Neural cell (in vitro differentiated cells): ENCODE measurements at regions not wholly inside any gene's neighbourhood (a gene's known extent, or its start where the extent isn't known, plus 50 kb on each side); places are given as distances from the start of the nearest gene placed in this dataset.

Experiments
- H2AFZ ChIP-seq: fragments of 200-600, 300-800 bp; sonication (generic), shearing (Covaris generic); 2 replicates; pipeline ENCODE4 v1.6.0; 2014; ENCODE audit warnings: low read depth, mild to moderate bottlenecking, antibody characterized with exemption, low read length, moderate library complexity
- H3F3A ChIP-seq: fragments of 200-600 bp; shearing (Covaris generic); 2 replicates; pipeline ENCODE4 v1.6.1; 2016; ENCODE audit warnings: mild to moderate bottlenecking, moderate library complexity, mixed read lengths, antibody characterized with exemption, low read length; ENCODE audit not compliant: insufficient read depth, poor library complexity, severe bottlenecking
- H3K27ac ChIP-seq: fragments of 200-600, 300-800 bp; sonication (generic), shearing (Covaris generic); 2 replicates; pipeline ENCODE4 v1.5.1; 2014; ENCODE audit warnings: mild to moderate bottlenecking, low read length, moderate library complexity
- H3K27me3 ChIP-seq: fragments of 300-800, 200-600 bp; sonication (generic), shearing (Covaris generic); 2 replicates; pipeline ENCODE4 v1.6.0; 2014; ENCODE audit warnings: mild to moderate bottlenecking, low read depth, low read length, moderate library complexity; ENCODE audit not compliant: insufficient read depth
- H3K36me3 ChIP-seq: fragments of 300-800, 200-600 bp; sonication (generic), shearing (Covaris generic); 2 replicates; pipeline ENCODE4 v1.5.1; 2014; ENCODE audit warnings: mild to moderate bottlenecking, antibody characterized with exemption, low read length, moderate library complexity; ENCODE audit not compliant: insufficient read depth
- H3K4me2 ChIP-seq: fragments of 300-800, 200-600 bp; sonication (generic), shearing (Covaris generic); 2 replicates; pipeline ENCODE4 v1.6.0; 2014; ENCODE audit warnings: mild to moderate bottlenecking, low read length
- H3K4me3 ChIP-seq: fragments of 300-800, 200-600 bp; sonication (generic), shearing (Covaris generic); 2 replicates; pipeline ENCODE4 v1.5.1; 2014; ENCODE audit warnings: mild to moderate bottlenecking, low read length, moderate library complexity
- H3K79me2 ChIP-seq: fragments of 200-600 bp; shearing (Covaris generic); replicated peaks from 2 replicates; pipeline ENCODE4 v1.6.0; 2014; ENCODE audit warnings: mild to moderate bottlenecking, low read length, moderate library complexity; ENCODE audit not compliant: insufficient read depth
- H3K9ac ChIP-seq: fragments of 300-800, 200-600 bp; sonication (generic), shearing (Covaris generic); 2 replicates; pipeline ENCODE4 v1.6.1; 2016; ENCODE audit warnings: mild to moderate bottlenecking, low read length, mixed read lengths
- H3K9me2 ChIP-seq: fragments of 200-600 bp; shearing (Covaris generic); 2 replicates; pipeline ENCODE4 v1.6.1; 2016; ENCODE audit warnings: mild to moderate bottlenecking, low read length, mixed read lengths; ENCODE audit not compliant: insufficient read depth
- H3K9me3 ChIP-seq: fragments of 200-600, 300-800 bp; sonication (generic), shearing (Covaris generic); 2 replicates; pipeline ENCODE4 v1.6.1; 2016; ENCODE audit warnings: mild to moderate bottlenecking, mixed run types, low read length, moderate library complexity, mixed read lengths
- H4K20me1 ChIP-seq: fragments of 200-600 bp; shearing (Covaris generic); 2 replicates; pipeline ENCODE4 v1.6.1; 2016; ENCODE audit warnings: mild to moderate bottlenecking, mixed run types; ENCODE audit not compliant: insufficient read depth
- CTCF ChIP-seq: fragments of 450-650 bp; IDR thresholded peaks from 2 replicates; pipeline ENCODE4 v1.5.1; 2014; ENCODE audit warnings: antibody characterized with exemption, mild to moderate bottlenecking, moderate library complexity; ENCODE audit not compliant: poor library complexity, severe bottlenecking
- EP300 ChIP-seq: fragments of 450-650 bp; conservative IDR thresholded peaks from 2 replicates; pipeline ENCODE4 v1.6.1; 2014; ENCODE audit warnings: antibody characterized with exemption, mild to moderate bottlenecking, moderate library complexity; ENCODE audit not compliant: poor library complexity, severe bottlenecking
- EZH2 ChIP-seq: fragments of 200-600, 300-800 bp; shearing (Covaris generic), sonication (generic); IDR thresholded peaks from 2 replicates; pipeline ENCODE4 v1.6.1; 2014; ENCODE audit warnings: antibody characterized with exemption, low read length, borderline replicate concordance, mild to moderate bottlenecking; ENCODE audit not compliant: insufficient read depth, poor library complexity, severe bottlenecking
- MXI1 ChIP-seq: fragments of 450-650 bp; conservative IDR thresholded peaks from 2 replicates; pipeline ENCODE4 v1.6.1; 2014; ENCODE audit warnings: antibody characterized with exemption, mild to moderate bottlenecking; ENCODE audit not compliant: poor library complexity, severe bottlenecking
- POLR2AphosphoS5 ChIP-seq: IDR thresholded peaks from 2 replicates; pipeline ENCODE4 v1.6.1; 2012
- RAD21 ChIP-seq: fragments of 450-650 bp; conservative IDR thresholded peaks from 2 replicates; pipeline ENCODE4 v1.6.1; 2014; ENCODE audit warnings: antibody characterized with exemption, mild to moderate bottlenecking, moderate library complexity
- REST ChIP-seq: IDR thresholded peaks from 2 replicates; pipeline ENCODE4 v1.6.1; 2012; ENCODE audit warnings: borderline replicate concordance
- SMC3 ChIP-seq: fragments of 450-650 bp; conservative IDR thresholded peaks from 2 replicates; pipeline ENCODE4 v1.6.1; 2014; ENCODE audit warnings: antibody characterized with exemption, mild to moderate bottlenecking, moderate library complexity; ENCODE audit not compliant: poor library complexity
- TAF1 ChIP-seq: IDR thresholded peaks from 2 replicates; pipeline ENCODE4 v1.6.1; 2012; ENCODE audit warnings: low read depth

- no peak overlapping the region for H3K27ac ChIP-seq
- no peak overlapping the region for H2AFZ ChIP-seq
- no peaks in the 10 kb centered on the region for H3K27me3 ChIP-seq
- H4K20me1 ChIP-seq = no peaks in the 10 kb centered on the region
- no peaks in the 10 kb centered on the region for H3K9me3 ChIP-seq
- H3K36me3 ChIP-seq = no peaks in the 10 kb centered on the region
- H3K9me2 ChIP-seq = no peaks in the 10 kb centered on the region
- H3K9ac ChIP-seq = no peak overlapping the region
- H3K4me2 ChIP-seq = no peak overlapping the region
- H3F3A ChIP-seq = no peaks in the 10 kb centered on the region
- TF ChIP-seq RAD21 (no peak), EP300 (no peak), POLR2AphosphoS5 (no peak), TAF1 (no peak), EZH2 (no peak), REST (no peak), CTCF (no peak), SMC3 (no peak), MXI1 (no peak)
- no peaks in the 10 kb centered on the region for H3K79me2 ChIP-seq
- H3K4me3 ChIP-seq = no peak overlapping the region
Observed at GRCh38 chr6:168218785-168219566, 100.6 kb downstream of the DACT2 start.

- Histone ChIP-seq H3K4me3 (no peak overlapping the region), H3F3A (no peaks in the 10 kb centered on the region), H3K9me2 (no peaks in the 10 kb centered on the region), H3K9ac (no peak overlapping the region), H3K27me3 (no peaks in the 10 kb centered on the region), H4K20me1 (no peaks in the 10 kb centered on the region), H3K9me3 (no peaks in the 10 kb centered on the region), H3K4me2 (no peak overlapping the region), H2AFZ (no peak overlapping the region), H3K27ac (no peak overlapping the region), H3K79me2 (no peaks in the 10 kb centered on the region), H3K36me3 (no peaks in the 10 kb centered on the region)
- no peak for TF ChIP-seq CTCF
- TF ChIP-seq POLR2AphosphoS5 = no peak
- no peak for TF ChIP-seq SMC3
- TF ChIP-seq EZH2 = no peak
- TF ChIP-seq TAF1 = no peak
- TF ChIP-seq EP300 = no peak
- no peak for TF ChIP-seq REST
- TF ChIP-seq MXI1 = no peak
- no peak for TF ChIP-seq RAD21
Observed at GRCh38 chr6:168217880-168218537, 101.6 kb downstream of the DACT2 start.
